ENCODE measurements at regions not wholly inside any gene's neighbourhood (a gene's known extent, or its start where the extent isn't known, plus 50 kb on each side); places are given as distances from the start of the nearest gene placed in this dataset.

DNA sequence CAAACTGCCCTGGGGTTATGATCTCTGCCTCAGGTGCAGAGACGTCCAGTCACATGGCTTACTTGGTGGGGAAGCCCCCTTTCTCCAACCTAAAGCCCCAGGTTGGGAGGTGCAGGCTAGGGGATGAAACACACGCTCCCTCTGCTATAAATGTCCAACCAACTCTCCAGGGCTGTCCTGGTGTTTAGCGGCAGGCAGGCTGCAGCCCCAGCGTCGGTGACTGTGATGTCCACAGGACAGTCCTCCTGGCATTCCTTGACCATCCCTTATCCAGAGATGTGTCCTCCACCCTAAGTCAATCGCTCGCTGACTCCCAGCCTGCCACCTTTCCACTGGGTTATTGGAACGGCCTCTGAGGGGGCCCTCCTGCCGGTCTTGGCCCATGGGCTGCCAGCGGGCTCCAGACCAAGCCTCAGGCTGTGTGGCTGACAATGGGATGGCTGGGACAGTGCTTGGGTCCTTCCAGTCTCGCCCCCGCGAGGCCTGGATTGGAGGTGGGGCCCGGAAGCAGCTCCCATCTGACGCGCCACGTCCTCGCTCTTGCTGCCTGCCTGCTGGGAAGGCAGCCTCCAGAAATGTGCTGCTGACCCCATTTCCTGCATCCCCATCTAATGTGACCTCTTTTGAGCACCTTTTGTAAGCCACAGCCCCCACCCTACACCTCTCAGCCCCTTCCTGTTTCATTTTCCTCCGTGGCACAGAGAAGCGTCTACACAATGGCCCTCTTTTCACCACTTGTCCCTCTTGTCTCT lies 60.8 kb upstream of the ADRA2C start:
- DNase-seq (ENCODE audit: low read depth) = no peak

DNA sequence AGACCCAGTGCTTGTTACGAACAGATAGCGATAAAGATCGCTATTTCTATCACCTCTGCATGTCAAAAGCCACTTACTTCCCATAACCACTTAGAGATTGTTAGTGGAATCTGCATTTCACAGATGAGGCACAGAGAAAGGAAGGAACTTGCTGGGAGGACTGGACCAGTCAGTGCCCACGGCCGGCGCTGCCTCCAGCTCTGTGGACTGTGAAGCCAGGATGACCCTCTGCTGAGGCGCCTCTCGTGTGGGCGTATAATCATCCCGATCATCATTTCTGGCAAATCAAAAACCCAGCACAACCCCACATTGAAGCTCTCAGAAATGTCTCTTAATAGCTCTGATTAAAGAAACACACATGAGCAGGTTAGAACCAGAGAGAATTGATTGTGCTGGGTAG lies 61.5 kb upstream of the ADRA2C start:
- DNase-seq (ENCODE audit: low read depth) = no peak

DNA sequence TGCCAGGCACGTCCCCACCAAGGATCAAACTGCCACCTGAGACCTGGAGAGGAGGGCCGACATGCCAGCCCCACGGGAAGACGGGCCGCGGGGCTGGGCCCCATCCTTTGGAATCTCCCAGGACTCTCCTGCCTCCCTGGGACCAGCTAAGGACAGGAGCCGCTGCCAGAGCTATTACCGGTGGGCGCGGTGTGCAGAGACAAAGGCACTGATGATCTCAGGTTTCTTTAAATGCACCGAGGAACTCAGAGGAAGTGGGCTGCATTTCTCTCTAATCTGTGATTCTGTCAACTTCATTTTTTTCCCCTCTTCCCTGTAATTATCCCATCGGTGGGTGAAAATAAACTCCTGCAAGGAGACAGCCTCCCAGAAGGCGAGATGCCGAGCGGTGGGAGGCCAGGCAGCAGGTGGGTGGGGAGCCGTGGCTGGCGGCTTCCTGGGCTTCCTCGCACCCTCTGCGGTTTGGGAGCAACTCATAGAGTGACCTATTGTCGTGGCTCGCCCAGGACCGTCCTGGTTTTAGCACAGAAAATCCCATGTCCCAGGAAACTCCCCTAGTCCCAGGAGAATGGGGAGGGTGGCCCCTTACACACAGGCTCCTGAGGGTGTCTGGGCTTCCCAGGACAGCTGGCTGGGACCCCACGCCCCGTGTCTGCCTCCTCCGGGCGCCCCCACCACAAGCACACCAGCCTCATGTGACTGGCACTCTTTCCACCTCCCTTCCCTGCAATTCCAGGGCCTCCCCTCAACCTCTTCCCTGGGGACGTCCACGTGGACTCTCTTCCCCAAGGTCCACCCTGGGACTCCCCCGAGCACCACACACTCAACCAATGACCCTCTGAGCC lies 62.3 kb upstream of the ADRA2C start:
- peak; percentile 67 for DNase-seq (ENCODE audit: low read depth)

DNA sequence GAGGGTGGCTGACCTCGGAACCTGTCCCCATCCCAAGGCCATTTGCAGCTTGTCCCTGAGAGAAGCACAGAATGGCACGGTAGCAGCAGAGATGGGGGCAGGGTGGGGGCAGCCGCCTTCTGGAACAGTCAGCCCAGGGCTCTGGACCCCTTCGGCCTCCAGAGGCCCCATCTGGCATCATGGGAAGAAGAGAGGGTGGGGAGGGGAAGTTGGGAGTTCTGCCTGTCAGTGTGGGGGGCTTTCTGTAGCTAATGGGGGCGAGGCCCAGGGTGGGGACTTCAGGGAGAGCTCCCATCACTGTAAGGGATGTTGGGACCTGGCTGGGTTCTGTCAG lies 62.9 kb upstream of the ADRA2C start:
- DNase-seq (ENCODE audit: low read depth) = no peak

DNA sequence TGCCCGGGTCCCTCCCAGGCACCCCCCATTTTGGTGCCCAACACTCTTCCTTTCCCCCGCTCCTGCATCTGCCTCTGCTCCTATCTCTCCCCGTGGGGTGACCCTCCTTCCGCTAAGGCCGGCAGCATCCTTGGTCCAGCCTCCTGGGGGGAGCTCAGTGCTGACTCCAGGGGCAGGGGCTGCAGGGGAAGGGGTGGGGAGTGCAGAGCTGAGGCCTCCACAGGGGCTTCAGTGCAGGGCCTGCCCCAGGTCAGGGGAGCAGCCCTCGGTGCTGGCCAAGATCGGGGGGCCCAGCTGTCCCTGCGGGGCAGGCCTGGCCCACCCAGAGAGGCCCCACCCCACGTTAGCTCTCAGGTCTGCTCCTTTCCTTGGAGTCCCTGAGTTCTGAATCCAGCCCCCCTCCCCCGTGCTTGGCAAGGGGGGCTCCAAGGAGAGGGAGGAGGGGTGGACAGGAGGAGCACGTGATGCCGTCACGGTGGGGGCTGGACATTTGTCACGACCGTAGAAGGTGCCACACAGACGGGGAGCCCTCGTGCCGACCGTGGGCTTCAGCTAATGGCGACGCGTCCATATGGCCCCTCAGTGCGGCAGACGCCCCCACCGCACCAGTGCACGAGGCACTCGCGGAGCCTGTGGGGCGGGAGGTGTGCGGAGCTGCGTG lies 63.5 kb upstream of the ADRA2C start:
- DNase-seq (ENCODE audit: low read depth) = no peak

DNA sequence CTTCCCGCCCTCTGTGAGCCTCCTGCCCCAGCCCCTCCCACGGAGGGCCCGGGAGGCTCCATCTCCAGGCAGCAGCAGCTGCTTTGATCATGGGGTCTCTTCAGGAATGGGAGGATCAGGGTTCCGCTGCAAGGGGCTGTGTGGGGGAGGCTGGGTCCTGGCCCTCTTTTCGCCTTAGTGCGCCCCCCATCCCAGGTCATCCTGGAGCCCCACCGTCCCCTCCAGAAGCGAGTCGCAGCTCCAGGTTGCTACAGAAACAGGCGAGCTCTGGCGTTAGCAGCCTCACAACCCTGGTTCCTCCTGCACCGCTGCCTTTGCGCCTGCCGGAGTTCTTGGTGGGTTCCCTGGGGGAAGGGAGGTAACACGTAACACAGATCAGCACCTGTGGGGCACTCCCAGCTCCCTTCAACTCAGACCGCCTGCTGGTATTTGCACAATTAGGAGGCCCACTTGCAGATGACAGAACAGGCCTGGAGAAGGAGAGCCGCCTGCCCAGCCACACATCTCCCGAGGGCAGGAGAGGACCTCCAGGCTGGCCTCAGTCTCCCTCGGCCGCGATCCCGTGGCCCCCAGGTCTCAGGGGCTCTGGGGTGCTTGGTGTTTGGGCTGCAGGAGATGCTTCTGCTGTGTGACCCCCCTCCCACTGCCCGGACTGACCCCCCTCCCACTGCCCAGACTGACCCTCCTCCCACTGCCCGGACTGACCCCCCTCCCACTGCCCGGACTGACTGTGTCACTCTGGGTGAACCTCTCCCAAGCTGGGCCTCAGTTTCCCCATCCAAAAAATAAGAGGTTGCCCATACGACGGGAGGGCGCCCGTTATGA lies 64.2 kb upstream of the ADRA2C start:
- DNase-seq (ENCODE audit: low read depth) = no peak

DNA sequence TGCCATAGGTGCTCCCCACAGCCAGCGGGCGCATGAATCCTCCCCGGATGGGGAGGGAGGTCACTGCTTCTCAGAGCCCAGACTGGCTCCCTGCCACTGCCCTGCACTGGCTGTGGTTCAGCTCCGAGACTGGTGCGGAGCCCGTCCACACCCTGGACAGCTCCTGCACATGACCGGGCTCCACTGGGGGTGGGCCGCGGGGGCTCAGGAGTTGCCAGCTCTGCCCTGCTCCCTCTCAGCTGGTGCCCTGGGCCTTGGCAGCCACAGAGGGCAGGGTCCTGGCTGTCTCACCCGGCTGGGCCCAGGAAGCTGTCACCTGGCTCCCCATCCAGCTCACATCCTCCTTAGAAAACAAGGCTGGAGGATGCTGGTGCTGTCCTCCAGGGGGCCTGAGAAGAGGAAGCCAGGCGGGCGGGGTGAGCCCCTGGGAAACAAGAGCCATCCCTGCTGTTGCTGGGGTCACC lies 64.9 kb upstream of the ADRA2C start:
- DNase-seq (ENCODE audit: low read depth) = no peak

DNA sequence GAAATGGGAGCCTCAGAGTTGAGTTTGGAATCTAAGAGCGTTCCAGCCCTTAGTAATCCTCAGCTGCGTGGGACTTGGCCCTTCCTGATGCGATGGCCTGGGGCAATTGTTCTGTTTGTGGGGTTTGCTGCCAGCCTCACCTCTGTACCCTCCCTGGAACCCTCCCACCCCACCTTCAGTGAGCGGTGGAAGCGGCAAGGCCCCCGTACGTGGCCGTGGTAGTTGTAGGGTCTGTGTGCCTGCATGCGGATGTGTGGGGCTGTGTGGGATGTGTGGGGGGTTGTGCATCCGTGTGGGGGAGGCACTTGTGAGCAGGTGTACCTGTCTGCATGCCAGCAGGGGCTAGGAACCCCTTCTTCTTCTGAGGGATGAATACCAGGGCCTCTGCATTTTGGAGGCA lies 65.4 kb upstream of the ADRA2C start:
- no peak for DNase-seq (ENCODE audit: low read depth)

DNA sequence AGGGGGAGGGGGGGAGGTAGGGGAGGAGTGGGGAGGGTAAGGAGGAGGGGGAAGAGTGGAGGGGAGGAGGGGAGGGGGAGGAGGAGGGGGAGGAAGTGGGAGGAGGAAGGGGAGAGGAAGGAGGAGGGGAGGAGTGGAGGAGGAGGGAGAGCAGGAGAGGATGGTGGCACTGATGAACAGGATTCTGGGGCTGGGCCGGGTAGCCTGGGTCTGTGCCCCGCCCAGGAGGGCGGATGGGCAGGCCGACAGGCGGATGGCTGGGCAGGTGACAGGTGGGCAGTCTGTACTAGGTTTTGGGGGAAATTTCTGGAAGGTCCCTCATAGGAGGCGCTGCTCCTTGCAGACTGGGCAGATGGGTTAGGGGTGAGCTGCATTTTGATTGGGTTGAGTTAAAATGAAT lies 66.0 kb upstream of the ADRA2C start:
- no peak for DNase-seq (ENCODE audit: low read depth)

DNA sequence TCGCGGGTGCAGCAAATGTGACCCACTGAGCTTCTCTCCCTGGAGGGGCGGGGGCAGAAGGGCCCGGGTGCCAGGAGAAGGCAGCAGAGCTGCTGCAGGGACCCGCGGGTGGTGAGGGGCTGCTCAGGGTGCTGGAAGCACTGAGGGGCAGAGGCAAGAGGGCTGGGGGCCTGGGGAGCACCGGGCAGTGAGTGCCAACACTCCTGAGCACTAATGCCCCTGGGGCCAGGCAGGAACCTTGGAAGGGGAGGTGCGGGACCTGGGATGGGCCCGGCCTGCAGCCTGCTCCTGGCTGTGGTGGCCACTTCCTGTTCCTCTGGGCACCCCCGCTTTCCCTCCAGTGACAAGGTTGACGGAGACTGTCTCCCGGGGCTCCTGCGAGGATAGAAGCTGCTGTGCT lies 66.5 kb upstream of the ADRA2C start:
- no peak for DNase-seq (ENCODE audit: low read depth)

DNA sequence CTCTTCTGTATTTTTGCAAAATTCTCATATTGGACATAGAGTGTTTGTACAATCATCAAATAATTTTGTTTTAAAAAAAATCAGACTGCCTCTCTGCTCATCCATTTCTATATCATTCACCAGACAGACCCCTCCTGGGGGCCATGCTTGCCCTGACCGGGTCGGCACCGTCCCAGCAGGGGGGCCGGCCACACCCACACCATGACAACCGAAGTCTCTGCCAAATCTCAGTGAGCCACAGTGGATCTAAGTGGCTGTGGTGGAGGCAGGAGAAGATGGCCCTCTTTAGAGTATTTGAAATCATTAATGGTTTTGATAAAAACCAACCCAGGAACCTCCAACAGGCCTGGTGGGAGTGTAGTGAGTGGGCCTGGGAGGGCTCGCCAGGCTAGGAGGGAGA lies 66.9 kb upstream of the ADRA2C start:
- DNase-seq (ENCODE audit: low read depth) = no peak

DNA sequence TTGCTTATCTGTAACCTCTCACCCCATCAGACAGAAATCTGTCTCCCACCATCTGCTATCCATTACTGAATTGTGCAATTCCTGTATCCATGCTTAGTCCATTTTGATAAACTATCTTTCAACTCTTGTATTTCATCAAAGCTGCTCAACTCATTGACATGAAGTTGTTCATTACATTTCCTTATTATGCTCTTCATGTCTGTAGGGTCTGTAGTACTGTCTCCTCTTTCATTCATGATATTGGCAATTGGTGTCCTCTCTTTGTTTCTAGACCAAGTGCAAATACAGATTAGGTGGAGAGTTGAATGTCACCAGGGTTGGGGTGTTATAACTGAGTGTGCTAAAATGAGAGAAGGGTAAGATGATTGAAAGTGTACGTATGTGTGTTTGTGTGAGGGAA lies 69.2 kb upstream of the ADRA2C start:
- no peak for DNase-seq (ENCODE audit: low read depth)

DNA sequence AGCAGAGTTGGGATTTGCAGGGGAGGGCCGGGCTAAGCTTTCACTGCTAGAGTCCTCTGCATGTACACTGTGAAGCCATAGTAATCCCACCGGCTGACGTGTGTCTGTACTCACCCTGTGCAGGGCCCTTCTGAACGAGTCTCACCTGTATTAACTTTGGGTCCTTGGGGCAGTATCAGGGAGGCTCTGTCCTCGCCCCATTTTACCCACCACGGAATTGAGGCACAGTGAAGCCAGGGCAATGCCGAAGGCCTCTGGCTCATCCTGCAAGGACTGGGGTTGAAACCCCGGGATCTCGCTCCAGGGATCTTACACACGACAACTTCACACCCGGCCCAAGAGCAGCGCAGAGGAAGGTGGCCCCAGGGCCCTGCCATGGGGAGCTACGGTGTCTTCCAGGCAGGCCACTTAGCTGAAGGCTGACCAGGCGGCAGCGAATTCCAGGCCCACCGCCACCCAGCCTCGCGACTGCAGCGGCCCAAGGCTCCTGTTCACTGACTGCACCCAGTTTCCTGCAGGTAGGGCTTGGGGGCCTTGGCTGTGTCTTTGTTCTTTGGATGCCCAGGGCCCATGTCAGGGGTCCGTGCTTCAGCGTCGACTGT lies 75.5 kb upstream of the ADRA2C start:
- DNase-seq (ENCODE audit: low read depth) = no peak

DNA sequence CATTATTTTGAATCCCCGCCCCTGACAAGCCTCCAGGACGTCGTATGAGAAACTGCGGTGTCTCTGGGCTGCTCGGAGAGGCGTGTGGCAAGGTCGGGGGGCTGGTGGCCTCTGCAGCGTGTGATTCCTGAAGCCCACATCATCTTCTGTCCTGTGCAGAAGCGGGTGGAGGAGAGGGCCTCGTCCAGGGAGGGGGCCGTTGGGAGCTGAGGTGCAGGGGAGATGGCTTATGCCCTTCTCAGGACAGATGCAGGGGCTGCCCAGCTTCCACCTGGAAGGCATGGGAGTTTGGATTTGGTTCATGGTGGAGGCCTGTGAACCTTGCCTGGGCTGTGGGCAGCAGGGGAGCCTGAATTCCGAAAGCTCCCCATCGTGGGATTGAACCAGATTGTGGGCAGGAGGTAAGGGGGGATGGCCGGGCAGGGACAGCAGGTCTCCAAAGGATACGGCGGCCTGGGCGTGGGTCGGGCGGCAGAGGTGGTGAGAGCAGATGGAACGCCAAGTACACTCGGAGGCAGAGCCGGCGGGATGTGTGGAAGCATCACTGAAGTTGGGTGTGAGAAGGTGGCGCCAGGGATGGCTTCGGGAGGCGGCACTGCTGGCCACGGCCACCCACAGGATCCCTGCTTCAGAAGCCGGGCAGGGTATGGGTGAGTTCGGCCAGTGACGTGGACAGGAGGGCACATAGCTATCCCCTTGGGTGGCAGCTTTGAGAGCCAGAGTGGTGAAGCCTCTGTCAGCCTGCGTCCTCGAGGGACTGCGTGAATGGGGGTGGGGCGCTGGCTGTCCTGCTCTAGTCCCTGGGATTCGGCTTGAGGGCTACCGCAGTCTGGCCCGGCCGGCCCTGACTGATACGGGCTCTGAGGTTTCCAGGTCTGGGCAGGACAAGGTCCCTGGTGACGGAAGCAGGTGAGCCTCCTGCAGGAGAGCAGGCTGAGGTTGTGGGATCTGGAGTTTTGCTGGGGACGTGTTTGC lies 76.3 kb upstream of the ADRA2C start:
- DNase-seq (ENCODE audit: low read depth) = no peak

DNA sequence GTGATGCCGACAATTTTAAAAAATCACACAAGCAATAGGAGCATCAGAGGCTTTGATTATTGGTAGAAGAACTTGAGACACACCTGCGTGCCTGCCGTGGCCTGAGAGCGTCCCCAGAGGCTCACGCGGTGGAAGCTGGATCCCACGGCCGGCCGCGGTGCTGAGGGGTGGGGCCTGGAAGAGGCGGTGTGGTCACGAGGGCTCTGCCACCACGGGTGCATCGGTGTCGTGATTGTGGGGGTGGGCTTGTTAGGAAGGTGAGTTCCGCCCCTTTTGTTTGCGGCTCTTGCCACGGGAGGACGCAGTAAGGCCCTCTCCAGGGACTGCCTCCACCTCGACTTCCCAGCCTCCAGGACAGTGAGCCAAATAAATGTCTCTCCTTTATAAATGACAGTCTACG lies 77.2 kb upstream of the ADRA2C start:
- DNase-seq (ENCODE audit: low read depth) = no peak

DNA sequence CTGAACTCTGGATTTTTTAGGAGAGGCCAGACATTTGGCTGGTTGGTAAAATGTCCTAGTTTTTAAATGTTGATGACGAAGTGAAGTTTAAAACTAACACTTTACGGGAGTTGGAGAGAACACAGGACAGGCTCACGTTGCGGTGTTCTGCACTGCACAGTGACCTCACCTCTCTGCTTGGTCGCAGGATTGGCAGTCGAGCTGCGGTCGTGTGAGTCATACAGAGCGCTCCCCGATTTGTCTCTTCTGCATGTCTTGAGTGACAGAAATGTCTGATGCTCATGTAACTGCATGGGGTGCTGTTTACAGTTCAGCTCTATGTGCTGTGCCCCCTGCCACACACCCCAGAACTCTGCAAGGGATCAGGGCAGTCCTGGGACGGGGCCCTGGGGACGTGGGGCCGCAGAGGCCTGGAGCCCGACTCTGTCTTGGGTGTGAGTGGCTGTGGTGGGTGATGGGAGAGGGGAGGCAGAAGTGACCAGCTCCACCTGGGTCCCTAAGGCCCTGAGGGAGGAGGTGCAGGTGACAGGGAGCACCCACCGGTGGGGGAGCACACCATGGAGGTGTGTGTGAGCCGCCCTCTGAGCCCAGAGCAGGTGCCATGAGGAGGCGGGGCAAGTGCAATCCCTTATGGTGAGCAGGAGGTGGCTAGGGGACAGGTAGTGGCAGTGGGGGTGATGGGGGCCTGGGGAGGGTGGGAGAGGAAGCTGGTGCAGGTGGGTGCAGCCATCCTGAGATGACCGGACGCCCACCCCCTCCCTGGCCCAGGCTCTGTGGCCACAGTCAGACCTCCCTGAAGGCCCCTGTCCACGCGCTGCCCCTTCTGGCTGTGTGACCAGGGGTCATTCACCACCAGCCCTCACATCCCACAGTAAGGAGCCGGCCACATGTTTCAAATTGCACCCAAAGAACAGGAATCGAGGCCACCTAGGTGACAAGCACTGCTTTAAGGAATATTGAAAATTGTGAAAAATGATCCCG lies 77.9 kb upstream of the ADRA2C start:
- peak; percentile 45 for DNase-seq (ENCODE audit: low read depth)

DNA sequence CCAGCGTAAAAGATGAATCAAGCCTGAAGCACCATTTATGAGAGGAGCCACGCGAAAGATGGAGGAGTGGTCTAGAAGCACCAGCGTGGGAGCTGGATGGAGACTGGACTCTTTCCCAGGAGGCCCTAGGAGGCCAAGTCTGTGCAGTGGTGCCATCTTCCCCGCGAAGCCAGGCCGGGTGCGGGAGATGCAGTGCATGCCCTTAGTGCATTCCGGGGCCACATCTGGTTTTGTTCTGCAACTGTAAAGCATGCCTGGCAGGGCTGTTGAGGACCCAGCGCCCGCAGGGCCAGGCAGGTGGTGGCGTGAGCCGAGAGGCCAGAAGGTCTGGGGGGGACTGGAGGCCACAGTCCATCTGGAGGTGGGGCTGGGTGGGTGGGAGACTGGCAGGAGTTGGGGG lies 78.6 kb upstream of the ADRA2C start:
- no peak for DNase-seq (ENCODE audit: low read depth)

DNA sequence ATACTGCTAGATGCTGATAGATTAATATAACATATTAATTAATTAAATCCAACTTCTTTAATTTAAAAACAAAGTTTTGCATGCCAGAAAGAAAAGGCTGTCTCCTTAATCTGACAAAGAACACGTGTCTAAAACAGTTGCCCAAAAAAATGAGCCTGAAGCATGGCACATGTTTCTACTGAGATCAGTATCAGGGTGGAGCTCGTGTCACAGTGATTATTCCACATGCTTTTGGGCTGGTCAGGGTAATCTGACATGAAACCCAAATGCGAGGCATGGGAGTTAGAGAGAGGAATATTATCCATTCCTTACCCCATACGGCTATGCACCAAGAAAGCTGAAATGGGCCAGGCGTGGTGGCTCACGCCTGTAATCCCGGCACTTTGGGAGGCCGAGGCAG lies 79.4 kb upstream of the ADRA2C start:
- no peak for DNase-seq (ENCODE audit: low read depth)

All from myocyte (in vitro differentiated cells).